Stimulated activated naive B cell treated with anti-CD40 and anti-IgM and Interleukin-4, amounts not matched to agents 10 μg/mL and 1 μg/mL and 100 μg/mL, for 72 hours (primary cell): ENCODE measurements at regions not wholly inside any gene's neighbourhood (a gene's known extent, or its start where the extent isn't known, plus 50 kb on each side); places are given as distances from the start of the nearest gene placed in this dataset.
"Not testable (repeated sequence)": the region's sequence is repeated elsewhere in the genome, so short reads cannot be mapped to it uniquely, and the experiment has no call there.

Experiments
- ATAC-seq, 2 donors: fragments of 150-1000 bp; cut with Tn5 transposase; replicated peaks; 2 replicates each; pipeline ENCODE4 v1.10.0; 2021; ENCODE audit warnings: moderate library complexity in 1 of 2
- DNase-seq: peaks from one replicate; pipeline ENCODE4 v3.0.0; 2021
- H3K27ac Mint-ChIP-seq: one replicate; pipeline ENCODE4 v1.8.0; 2022; ENCODE audit warnings: mild to moderate bottlenecking, mixed read lengths
- H3K27me3 Mint-ChIP-seq, 2 donors: one replicate each; pipeline ENCODE4 v1.8.0; 2022; ENCODE audit warnings: mixed read lengths in 2 of 2
- H3K36me3 Mint-ChIP-seq, 2 donors: one replicate each; pipeline ENCODE4 v1.8.0; 2022; ENCODE audit warnings: mixed read lengths in 2 of 2, mild to moderate bottlenecking in 1 of 2
- H3K4me1 Mint-ChIP-seq, 2 donors: one replicate each; pipeline ENCODE4 v1.8.0; 2022; ENCODE audit warnings: mixed read lengths in 2 of 2, mild to moderate bottlenecking in 1 of 2
- H3K4me3 Mint-ChIP-seq, 2 donors: one replicate each; pipeline ENCODE4 v1.8.0; 2022; ENCODE audit warnings: mild to moderate bottlenecking in 2 of 2, mixed read lengths in 2 of 2, moderate library complexity in 1 of 2
- H3K9me3 Mint-ChIP-seq, 2 donors: one replicate each; pipeline ENCODE4 v1.8.0; 2022; ENCODE audit warnings: mixed read lengths in 2 of 2, mild to moderate bottlenecking in 1 of 2

- no peak overlapping the region for H3K4me3 Mint-ChIP-seq
- peaks cover 0 to 3% of the 10 kb centered on the region in 2 donors for H3K27me3 Mint-ChIP-seq
- no peaks in the 10 kb centered on the region for H3K4me1 Mint-ChIP-seq
- no peaks in the 10 kb centered on the region for H3K9me3 Mint-ChIP-seq
- H3K36me3 Mint-ChIP-seq, result no peaks in the 10 kb centered on the region
- DNase-seq, result no peak
- H3K27ac Mint-ChIP-seq, result no peak overlapping the region
- no peak for ATAC-seq
Measured at GRCh38 chr9:87381746-87382145, 115.9 kb upstream of the DAPK1 start.

GRCh38 chr9:87382900-87383299 lies 114.8 kb upstream of the DAPK1 start:
- H3K27ac Mint-ChIP-seq, result no peak overlapping the region
- no peak overlapping the region for H3K4me3 Mint-ChIP-seq
- no peaks in the 10 kb centered on the region for H3K9me3 Mint-ChIP-seq
- ATAC-seq (no peak), DNase-seq (no peak)
- H3K4me1 Mint-ChIP-seq, result no peaks in the 10 kb centered on the region
- no peaks in the 10 kb centered on the region for H3K36me3 Mint-ChIP-seq
- H3K27me3 Mint-ChIP-seq, result peaks cover 0 to 3% of the 10 kb centered on the region in 2 donors

- Mint-ChIP-seq H3K36me3 (no peaks in the 10 kb centered on the region), H3K27me3 (peaks cover 0 to 3% of the 10 kb centered on the region in 2 donors), H3K9me3 (no peaks in the 10 kb centered on the region), H3K27ac (no peak overlapping the region), H3K4me1 (no peaks in the 10 kb centered on the region), H3K4me3 (no peak overlapping the region)
- DNase-seq (no peak), ATAC-seq (no peak)
Measured at GRCh38 chr9:87383344-87384150, 114.1 kb upstream of the DAPK1 start.

GRCh38 chr9:87386490-87387025 lies 111.1 kb upstream of the DAPK1 start:
- Mint-ChIP-seq H3K36me3 (no peaks in the 10 kb centered on the region), H3K4me1 (no peaks in the 10 kb centered on the region), H3K27me3 (peaks cover 0 to 3% of the 10 kb centered on the region in 2 donors), H3K27ac (no peak overlapping the region), H3K9me3 (no peaks in the 10 kb centered on the region), H3K4me3 (no peak overlapping the region)
- DNase-seq (no peak), ATAC-seq (no peak)

GRCh38 chr9:87387351-87388011 lies 110.2 kb upstream of the DAPK1 start:
- Mint-ChIP-seq H3K4me3 (no peak overlapping the region), H3K36me3 (no peaks in the 10 kb centered on the region), H3K9me3 (no peaks in the 10 kb centered on the region), H3K27me3 (peaks cover 0 to 3% of the 10 kb centered on the region in 2 donors), H3K27ac (no peak overlapping the region), H3K4me1 (no peaks in the 10 kb centered on the region)
- no peak for DNase-seq
- ATAC-seq, result no peak

GRCh38 chr9:87388708-87389107 lies 109.0 kb upstream of the DAPK1 start:
- not testable (repeated sequence) for H3K27me3 Mint-ChIP-seq, ATAC-seq, DNase-seq, H3K27ac Mint-ChIP-seq, H3K4me3 Mint-ChIP-seq, H3K9me3 Mint-ChIP-seq, H3K36me3 Mint-ChIP-seq, H3K4me1 Mint-ChIP-seq

- peaks cover 0 to 5% of the 10 kb centered on the region in 2 donors for H3K9me3 Mint-ChIP-seq
- H3K27me3 Mint-ChIP-seq, result peaks cover 0 to 1% of the 10 kb centered on the region in 2 donors
- ATAC-seq (no peak), DNase-seq (no peak)
- no peaks in the 10 kb centered on the region for H3K36me3 Mint-ChIP-seq
- no peaks in the 10 kb centered on the region for H3K4me1 Mint-ChIP-seq
- no peak overlapping the region for H3K4me3 Mint-ChIP-seq
- no peak overlapping the region for H3K27ac Mint-ChIP-seq
Measured at GRCh38 chr9:87389936-87390335, 107.7 kb upstream of the DAPK1 start.

GRCh38 chr9:87390361-87390760 lies 107.3 kb upstream of the DAPK1 start:
- Mint-ChIP-seq H3K4me1 (no peaks in the 10 kb centered on the region), H3K4me3 (no peak overlapping the region), H3K27ac (no peak overlapping the region), H3K36me3 (no peaks in the 10 kb centered on the region), H3K9me3 (peaks cover 0 to 5% of the 10 kb centered on the region in 2 donors), H3K27me3 (peaks cover 0 to 5% of the 10 kb centered on the region in 2 donors)
- no peak for ATAC-seq
- DNase-seq, result no peak

- Mint-ChIP-seq H3K4me3 (no peak overlapping the region), H3K27ac (no peak overlapping the region), H3K36me3 (no peaks in the 10 kb centered on the region), H3K4me1 (no peaks in the 10 kb centered on the region), H3K9me3 (peaks cover 0 to 5% of the 10 kb centered on the region in 2 donors), H3K27me3 (peaks cover 0 to 5% of the 10 kb centered on the region in 2 donors)
- no peak for ATAC-seq
- DNase-seq, result no peak
Measured at GRCh38 chr9:87392086-87392485, 105.6 kb upstream of the DAPK1 start.

- no peak overlapping the region for H3K4me3 Mint-ChIP-seq
- no peaks in the 10 kb centered on the region for H3K4me1 Mint-ChIP-seq
- no peak overlapping the region for H3K27ac Mint-ChIP-seq
- no peaks in the 10 kb centered on the region for H3K36me3 Mint-ChIP-seq
- no peak for DNase-seq
- peaks cover 0 to 5% of the 10 kb centered on the region in 2 donors for H3K27me3 Mint-ChIP-seq
- H3K9me3 Mint-ChIP-seq, result peaks cover 0 to 9% of the 10 kb centered on the region in 2 donors
- no peak for ATAC-seq
Measured at GRCh38 chr9:87393706-87394230, 103.9 kb upstream of the DAPK1 start.

- Mint-ChIP-seq H3K4me1 (no peaks in the 10 kb centered on the region), H3K9me3 (peaks cover 0 to 10% of the 10 kb centered on the region in 2 donors), H3K27ac (no peak overlapping the region), H3K4me3 (no peak overlapping the region), H3K36me3 (no peaks in the 10 kb centered on the region), H3K27me3 (peaks cover 0 to 5% of the 10 kb centered on the region in 2 donors)
- no peak for DNase-seq
- ATAC-seq, result no peak
Measured at GRCh38 chr9:87395804-87396479, 101.7 kb upstream of the DAPK1 start.

GRCh38 chr9:87401681-87402080 lies 96.0 kb upstream of the DAPK1 start:
- H3K9me3 Mint-ChIP-seq, result peaks cover 0 to 8% of the 10 kb centered on the region in 2 donors
- H3K36me3 Mint-ChIP-seq, result peaks cover 0 to 1% of the 10 kb centered on the region in 2 donors
- no peak for DNase-seq
- no peak for ATAC-seq
- H3K27ac Mint-ChIP-seq, result no peak overlapping the region
- no peaks in the 10 kb centered on the region for H3K4me1 Mint-ChIP-seq
- H3K4me3 Mint-ChIP-seq, result no peak overlapping the region
- no peaks in the 10 kb centered on the region for H3K27me3 Mint-ChIP-seq

- Mint-ChIP-seq H3K36me3 (peaks cover 0 to 1% of the 10 kb centered on the region in 2 donors), H3K9me3 (peaks cover 0 to 8% of the 10 kb centered on the region in 2 donors), H3K27me3 (no peaks in the 10 kb centered on the region), H3K27ac (no peak overlapping the region), H3K4me1 (no peaks in the 10 kb centered on the region), H3K4me3 (no peak overlapping the region)
- DNase-seq (no peak), ATAC-seq (no peak)
Measured at GRCh38 chr9:87402537-87402936, 95.1 kb upstream of the DAPK1 start.
